ENCODE measurements at regions not wholly inside any gene's neighbourhood (a gene's known extent, or its start where the extent isn't known, plus 50 kb on each side); places are given as distances from the start of the nearest gene placed in this dataset.
"Not testable (repeated sequence)": the region's sequence is repeated elsewhere in the genome, so short reads cannot be mapped to it uniquely, and the experiment has no call there.

DNA sequence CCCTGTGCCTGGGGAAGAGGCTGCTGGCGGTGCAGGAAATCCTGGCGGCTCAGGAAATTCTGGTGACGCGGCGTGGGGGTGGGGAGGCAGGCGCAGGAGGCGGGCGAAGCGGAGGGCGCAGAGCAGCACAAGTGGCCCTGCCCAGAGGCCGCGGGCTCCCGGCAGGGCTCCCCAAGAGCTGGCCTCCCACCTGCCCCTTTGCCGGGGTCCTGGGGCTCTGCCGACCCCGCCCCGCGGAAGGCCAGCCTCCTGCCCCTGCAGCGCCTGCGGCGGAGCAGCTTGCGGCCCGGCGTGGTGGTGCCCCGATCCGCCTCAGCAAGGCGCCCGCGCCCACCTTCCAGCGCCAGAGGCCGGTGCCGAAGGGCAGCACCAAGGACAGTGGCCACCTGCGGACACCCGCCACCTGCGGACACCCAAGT is 100.2 kb upstream of the OR4C13 start:
- DNase-seq, result peak; percentile 68
- WGBS, 5 donors, result 25 to 78% (median 49%) methylated on average over 10 to 35 of the region's 35 CpGs
- Histone ChIP-seq H3K36me3 (no peaks in the 10 kb centered on the region), H3K4me3 (no peak overlapping the region), H3K27ac (no peak overlapping the region), H3K4me1 (no peaks in the 10 kb centered on the region), H3K27me3 (replicated peaks in 1 of 7) (no peaks in the 10 kb centered on the region), H3K9me3 (peaks cover 0 to 27% (median 14%) of the 10 kb centered on the region in 8 donors)
- intact Hi-C loops (cut with DNase I; ENCODE audit: low total_unique reads), result no loop called here
- TF ChIP-seq POLR2A (IDR thresholded peaks at IDR 0.05) (no peak), CTCF (IDR thresholded peaks at IDR 0.05 in 8 of 11, conservative IDR thresholded peaks at IDR 0.05 in 3 of 11) (no peak), POLR2AphosphoS5 (IDR thresholded peaks at IDR 0.05) (no peak)

GRCh38 chr11:49888875-49889274 is 63.3 kb upstream of the OR4C13 start:
- H3K9me3 ChIP-seq, result peaks cover 0 to 29% (median 6%) of the 10 kb centered on the region in 8 donors
- WGBS, 5 donors, result 60 to 66% (median 63%) methylated on average over 6 of the region's 6 CpGs
- DNase-seq; H3K4me3 ChIP-seq; H3K4me1 ChIP-seq; H3K36me3 ChIP-seq; intact Hi-C loops (cut with DNase I; ENCODE audit: low total_unique reads); H3K27ac ChIP-seq; H3K27me3 ChIP-seq (replicated peaks in 1 of 7): not testable (repeated sequence)

- H3K27ac ChIP-seq; intact Hi-C loops (cut with DNase I; ENCODE audit: low total_unique reads); H3K27me3 ChIP-seq (replicated peaks in 1 of 7); H3K4me3 ChIP-seq; H3K36me3 ChIP-seq; H3K4me1 ChIP-seq: not testable (repeated sequence)
- peaks cover 0 to 58% (median 24%) of the 10 kb centered on the region in 8 donors for H3K9me3 ChIP-seq
- DNase-seq, result peak; percentile 64
- 34 to 59% (median 40%) methylated on average over 15 to 57 of the region's 57 CpGs for WGBS, 5 donors
These were observed 60.1 kb upstream of the OR4C13 start for GRCh38 chr11:49891910-49892671.

- DNase-seq; intact Hi-C loops (cut with DNase I; ENCODE audit: low total_unique reads): not testable (repeated sequence)
- WGBS, 5 donors, result 83 to 88% (median 86%) methylated on average over 27 to 29 of the region's 29 CpGs
These were observed 58.7 kb upstream of the OR4C13 start for GRCh38 chr11:49893442-49893841.

More at GRCh38 chr11:49893442-49893841, 58.7 kb upstream of the OR4C13 start:
- H3K4me3 ChIP-seq; H3K4me1 ChIP-seq; H3K27me3 ChIP-seq (replicated peaks in 1 of 7); H3K27ac ChIP-seq; H3K36me3 ChIP-seq: not testable (repeated sequence)
- peaks cover 0 to 72% (median 36%) of the 10 kb centered on the region in 8 donors for H3K9me3 ChIP-seq

Measured in spleen (tissue), 11 donors.